Effector CD4-positive, alpha-beta T cell (primary cell): ENCODE measurements at regions not wholly inside any gene's neighbourhood (a gene's known extent, or its start where the extent isn't known, plus 50 kb on each side); places are given as distances from the start of the nearest gene placed in this dataset.

Experiments used
- DNase-seq: peaks from one replicate; pipeline ENCODE4 v3.0.0-alpha.2; 2020

DNA sequence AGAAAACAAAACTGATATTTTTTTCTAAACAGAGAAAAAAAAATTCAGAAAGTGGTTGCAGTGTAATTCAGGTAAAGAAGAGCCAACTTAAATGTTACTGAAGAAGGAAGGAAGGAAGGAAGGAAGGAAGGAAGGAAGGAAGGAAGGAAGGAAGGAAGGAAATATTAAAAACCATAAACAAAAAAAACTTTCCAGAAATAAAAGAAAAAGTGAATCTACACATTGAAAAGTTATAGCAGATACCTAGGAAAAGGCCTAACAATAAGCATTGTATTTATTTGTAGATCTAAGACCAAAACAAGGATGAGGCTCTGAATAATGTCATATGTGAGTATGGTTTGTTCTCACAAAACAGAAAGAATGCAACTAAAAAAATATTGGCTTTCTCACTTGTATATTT is 345.4 kb upstream of the NR5A2 start:
- DNase-seq, result no peak

DNA sequence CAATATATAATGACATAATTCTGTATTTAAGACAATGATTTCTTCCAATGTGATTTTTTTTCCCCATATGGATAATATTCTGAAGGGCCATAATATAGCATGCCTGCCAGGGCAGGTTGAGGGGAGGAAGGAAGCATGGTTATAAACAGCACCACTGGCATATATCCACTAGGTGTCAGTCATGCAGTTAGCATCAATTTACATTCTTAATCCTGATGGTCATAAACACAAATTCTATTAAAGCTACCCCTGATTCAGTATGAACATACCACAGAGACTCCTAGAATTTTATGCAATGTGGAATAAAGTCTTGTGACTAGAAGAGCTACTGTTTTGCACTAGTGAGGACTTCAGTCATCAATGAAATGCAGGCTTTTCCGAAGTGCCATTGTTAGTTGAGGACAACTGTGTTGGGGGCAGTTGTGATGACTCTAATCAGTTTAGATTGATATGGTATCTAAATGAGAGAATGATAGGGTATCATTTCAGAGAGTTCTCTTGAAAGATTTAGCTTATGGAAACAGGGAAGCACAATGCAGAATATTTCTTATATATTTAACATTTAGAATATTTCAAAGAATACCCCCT is 342.7 kb upstream of the NR5A2 start:
- no peak for DNase-seq

DNA sequence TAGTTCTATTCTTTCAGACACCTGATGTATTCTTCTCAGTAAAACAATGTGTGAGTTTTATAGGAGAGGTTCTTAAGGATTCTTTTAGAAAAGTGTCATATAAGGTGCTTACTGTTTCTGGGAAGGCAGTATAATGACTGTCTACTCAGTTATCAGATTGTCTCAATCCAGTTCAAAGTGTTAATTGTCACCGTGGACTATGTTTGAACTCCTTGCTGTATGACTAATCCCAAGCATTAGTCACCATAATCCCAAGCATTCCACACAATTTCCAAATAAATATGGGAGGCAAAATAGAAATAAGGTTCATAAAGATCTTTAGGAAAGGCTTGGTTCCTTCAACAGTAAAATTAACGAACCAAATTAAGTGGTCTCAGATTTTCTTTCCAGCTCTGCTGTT is 342.1 kb upstream of the NR5A2 start:
- no peak for DNase-seq

DNA sequence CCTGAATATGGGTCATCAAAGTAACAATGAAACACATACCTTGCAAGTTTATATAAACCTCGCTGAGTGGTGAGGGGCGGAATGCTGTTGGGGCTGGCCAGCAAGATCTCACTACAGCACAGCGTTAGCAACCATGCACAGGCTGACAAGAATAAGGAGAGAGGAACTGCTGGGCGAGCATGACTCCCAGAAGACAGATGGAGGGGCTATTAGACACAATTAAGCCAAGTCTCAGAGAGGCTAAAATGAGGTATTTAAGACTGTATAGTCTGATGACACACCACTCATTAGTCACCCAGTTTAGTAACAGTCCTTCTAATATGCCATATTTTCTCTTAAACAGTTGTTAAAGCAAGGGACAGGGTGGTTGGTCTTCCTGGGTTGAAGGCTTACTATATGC is 340.2 kb upstream of the NR5A2 start:
- no peak for DNase-seq

DNA sequence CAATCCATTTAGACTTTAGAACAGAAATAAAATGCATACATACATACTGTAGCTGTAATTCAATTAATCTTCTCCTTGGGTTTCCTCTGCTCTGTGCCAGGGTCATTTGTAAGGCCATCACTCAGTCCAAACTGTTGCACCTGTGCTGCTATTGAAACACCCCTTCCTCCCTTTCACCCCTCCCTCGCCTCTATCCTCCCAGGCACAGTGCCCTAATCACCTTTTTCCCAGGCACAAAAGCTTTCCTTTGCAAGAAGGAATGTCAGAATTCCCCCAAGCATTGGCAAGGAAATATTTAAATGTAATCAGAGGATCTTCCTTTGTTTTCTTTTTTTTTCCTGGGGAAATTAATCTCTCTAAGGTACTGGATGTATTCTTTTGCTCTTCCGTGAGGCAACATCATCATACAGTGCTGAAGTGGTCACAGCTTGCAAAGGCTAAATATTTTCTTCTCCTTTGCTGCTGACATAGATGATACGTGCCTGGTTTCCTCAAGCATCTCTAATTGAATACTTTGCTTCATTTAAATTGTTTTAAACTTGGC is 339.3 kb upstream of the NR5A2 start:
- DNase-seq, result no peak

DNA sequence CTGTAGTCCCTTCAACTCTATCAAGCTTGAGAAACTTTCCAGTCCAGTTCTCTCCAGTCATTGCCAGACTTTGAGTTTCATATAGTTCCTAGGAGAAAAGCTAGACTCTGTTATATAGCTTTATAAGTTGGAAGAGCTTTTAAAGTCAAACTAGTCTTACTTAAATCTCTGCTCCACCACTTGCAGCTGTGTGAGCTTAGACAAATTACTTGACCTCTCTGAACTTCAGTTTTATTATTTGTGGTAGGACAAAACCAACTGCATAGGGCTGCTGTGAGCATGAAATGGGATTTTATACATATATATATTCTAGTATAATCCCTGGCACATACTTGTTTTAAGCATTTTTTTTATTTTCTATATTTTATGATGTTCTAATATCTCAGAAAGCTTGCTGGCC is 338.7 kb upstream of the NR5A2 start:
- no peak for DNase-seq

DNA sequence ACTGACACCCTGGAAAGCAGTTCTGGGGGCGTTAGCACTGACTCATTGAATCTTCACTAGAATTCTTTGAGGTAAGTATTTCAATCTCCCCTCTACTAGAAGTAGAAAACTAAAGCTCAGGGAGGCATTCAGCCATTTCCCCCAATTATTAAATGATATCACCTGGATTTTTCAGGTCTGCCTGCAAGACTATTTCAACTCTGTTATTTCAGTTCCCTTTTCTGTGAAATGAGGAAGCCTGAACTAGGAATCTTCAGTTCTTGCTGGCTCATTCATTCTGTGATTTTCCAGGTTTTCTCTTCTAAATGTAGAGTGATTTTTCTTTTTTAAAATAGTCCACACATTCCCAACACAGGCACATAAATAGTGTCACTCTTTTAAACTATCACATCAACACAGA is 337.0 kb upstream of the NR5A2 start:
- DNase-seq, result no peak

DNA sequence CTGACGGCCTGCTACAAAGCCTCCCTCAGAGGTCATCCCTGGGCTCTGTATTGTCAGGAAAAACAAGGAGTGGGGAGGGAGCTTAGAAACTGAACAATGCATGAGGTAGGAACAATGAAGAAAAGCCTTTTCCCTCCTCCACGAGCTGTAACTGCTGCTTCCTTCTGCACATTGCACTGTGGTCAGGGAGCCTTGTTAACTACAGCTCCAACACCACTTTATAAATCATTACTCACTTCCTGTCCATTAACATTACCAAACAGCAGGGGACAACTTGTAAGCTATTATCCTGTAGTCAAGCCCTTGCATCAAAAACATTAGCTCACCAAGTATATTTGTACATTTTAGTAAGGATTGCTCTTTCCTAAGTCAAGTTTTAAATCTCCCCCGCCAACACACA is 336.0 kb upstream of the NR5A2 start:
- no peak for DNase-seq

DNA sequence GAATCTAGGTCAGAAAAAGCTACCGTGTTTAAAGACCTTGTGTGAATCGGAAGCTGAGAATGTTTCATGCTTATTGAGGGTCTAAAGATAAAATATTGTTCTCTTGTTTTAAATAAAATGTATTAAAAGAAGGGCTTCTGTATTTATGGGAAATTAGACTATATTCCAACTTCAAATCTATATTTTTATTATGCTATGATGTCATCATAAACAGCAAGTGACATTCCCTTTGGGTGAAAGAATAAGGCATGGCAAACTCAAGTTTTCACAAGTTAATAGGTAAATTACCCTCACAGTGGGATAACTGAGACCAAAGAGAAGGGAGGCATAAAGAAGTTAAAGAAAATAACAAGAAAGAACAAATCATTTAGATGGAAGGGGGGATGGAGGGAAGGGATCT is 333.8 kb upstream of the NR5A2 start:
- DNase-seq, result no peak

DNA sequence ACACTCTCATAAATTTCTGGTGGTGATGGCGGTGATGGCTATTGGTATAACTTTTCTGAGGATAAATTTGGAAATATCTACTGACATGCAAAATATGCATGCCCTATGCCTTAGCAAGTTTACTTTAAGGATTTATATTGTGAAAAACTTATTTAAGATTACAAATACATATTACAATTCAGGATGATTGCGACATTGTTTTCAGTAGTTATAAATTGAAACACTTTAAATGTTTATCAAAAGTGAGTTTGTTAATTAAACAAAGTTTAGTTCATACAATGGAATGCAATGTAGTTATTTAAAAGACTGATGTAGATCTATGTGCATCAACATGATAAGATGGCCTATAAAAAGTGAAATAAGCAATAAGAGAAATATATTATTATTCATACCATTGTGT is 331.3 kb upstream of the NR5A2 start:
- no peak for DNase-seq

DNA sequence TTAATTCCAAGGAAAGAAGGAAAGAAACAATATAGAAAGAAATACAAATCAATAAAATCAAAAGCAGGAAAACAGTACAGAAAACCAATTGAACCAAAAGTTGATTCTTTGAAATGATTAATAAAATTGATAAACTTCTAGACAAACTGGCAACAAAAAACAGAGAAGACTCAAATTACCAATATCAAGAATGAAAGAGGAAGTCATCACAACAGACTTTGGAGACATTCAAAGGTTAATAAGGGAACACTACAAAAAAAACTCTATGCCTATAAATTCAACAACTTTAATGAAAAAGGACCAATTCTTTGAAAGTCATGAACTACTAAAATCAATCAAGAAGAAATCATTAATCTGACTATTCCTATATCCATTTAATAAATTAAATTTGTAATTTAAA is 329.3 kb upstream of the NR5A2 start:
- no peak for DNase-seq

DNA sequence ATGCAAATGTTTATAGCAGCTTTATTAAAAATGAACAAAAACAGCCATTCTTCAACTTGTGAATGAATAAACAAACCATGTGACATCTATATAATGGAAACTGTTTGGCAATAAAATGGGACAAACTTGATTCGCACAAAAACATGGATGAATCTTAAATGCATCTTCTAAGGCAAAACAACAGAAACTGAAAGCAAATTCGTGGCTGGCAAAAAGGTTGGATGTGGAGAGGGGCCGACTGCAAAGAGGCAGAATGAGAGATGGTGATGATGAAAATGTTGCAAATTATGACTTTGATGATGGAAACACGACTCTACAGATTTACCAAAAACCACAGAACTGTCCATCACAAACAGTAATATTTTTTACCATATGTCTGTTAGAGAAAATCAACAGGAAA is 327.0 kb upstream of the NR5A2 start:
- DNase-seq, result no peak

DNA sequence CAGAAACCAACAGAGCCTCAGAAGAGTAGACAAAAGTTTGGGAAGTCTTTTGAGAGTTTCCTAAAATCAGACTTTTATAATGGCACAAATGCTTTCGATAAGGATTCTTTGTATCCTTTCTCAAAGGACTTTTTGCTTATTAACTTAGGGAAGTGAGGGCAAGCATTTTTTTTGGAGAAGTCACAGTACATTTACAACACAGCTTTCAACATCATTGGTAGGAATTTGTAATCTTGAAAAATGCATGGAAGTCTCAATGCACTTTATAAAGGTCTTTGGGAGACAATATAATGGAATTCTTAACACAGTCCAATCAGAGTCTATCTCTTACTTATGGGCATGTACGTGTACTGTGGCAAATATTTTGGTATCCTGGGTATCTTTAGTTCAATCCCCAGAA is 325.8 kb upstream of the NR5A2 start:
- no peak for DNase-seq

DNA sequence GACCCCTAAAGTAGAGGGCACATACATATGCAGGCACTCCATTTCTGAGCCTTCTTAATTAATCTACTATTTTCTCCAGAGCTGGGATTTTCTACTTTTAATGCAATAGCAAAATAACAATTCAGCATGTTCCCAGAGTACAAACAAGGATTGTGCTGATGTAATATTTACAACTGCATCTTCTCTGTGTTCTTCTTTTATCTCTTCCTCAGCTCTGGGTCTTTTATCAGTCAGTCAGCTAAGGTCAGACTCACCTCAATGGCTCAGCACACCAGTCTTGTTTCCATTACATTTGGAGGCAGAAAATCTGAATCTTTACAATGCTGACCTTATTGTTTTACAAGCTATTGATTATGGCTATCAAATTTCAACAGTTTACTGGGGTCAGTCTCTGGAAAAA is 323.3 kb upstream of the NR5A2 start:
- no peak for DNase-seq

DNA sequence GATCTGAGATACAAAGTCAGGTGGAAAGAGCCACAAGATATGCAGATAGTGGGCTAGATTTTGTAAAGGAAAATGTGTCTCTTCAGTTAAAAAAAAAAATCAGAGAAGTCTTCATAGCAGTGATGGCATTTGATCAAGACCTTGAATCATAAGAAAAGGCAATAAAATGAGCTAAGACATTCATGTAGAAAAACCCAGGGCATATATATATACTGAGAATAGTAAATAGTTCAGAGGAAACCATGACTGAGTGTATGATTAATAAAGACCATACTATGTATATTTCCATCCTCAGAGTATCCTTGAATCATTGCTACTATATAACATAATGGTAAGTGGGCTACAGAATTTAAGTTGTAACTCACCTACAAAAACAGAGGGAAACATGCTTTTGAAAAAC is 321.7 kb upstream of the NR5A2 start:
- DNase-seq, result no peak

DNA sequence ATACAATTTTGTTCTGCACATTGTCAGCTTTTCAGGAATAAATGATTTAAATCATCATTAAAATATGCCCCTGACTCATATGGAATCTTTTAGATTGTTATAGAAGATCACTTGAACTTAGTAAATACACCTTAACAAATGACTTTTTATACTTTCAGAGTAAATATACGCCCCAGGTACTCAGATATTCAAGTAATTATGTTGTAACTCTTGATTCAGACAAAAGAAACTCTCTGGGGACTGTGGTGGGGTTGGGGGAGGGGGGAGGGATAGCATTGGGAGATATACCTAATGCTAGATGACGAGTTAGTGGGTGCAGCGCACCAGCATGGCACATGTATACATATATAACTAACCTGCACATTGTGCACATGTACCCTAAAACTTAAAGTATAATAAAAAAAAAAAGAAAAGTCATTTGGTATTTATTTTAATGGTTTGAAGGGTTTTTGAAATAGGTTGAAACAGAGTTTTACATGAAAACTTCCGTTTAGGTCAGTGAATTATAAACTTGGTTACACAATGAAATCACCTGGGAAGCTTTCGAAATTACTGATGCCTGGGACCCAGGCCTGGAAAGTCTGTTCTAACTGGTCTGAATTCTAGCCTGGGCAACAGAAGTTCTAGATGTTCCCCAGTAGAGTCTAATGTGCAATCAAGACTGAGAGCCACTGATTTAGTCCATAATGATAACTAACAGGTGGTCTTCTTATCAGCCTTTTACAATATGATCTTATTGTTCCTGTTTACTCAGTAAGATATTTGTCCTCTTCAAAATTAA is 320.5 kb upstream of the NR5A2 start:
- no peak for DNase-seq

DNA sequence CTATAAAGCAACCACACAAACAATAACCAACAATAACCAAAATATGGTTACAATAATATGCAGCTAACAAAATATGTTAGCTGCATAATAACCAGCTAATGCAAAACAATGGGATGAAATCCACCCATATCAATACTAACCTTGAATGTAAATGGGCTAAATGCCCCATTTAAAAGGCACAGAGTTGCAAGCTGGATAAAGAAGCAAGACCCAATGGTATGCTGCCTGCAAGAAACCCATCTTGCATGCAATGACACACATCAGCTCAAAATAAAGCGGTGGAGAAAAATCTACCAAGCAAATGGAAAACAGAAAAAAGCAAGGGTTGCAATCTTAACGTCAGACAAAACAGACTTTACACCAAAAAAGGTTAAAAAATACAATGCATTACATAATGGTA is 316.5 kb upstream of the NR5A2 start:
- DNase-seq, result no peak

DNA sequence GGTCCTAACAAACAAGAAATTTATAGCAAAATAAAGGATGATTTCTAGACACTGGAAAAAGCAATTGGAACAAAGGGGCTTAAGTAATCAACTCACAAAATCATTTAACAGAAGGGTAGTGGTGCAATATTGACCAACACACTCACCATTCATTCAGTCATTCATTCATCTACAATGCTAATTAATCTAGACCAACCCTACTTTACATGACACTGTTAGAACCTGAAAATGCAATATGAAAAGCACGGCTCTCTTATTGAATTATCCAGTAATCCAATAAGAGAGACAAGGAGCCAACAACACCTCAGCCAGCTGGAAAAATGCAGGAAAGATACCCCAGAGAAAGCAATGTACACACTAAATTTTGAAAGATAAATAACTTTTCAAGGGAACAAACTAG is 310.8 kb upstream of the NR5A2 start:
- DNase-seq, result no peak

DNA sequence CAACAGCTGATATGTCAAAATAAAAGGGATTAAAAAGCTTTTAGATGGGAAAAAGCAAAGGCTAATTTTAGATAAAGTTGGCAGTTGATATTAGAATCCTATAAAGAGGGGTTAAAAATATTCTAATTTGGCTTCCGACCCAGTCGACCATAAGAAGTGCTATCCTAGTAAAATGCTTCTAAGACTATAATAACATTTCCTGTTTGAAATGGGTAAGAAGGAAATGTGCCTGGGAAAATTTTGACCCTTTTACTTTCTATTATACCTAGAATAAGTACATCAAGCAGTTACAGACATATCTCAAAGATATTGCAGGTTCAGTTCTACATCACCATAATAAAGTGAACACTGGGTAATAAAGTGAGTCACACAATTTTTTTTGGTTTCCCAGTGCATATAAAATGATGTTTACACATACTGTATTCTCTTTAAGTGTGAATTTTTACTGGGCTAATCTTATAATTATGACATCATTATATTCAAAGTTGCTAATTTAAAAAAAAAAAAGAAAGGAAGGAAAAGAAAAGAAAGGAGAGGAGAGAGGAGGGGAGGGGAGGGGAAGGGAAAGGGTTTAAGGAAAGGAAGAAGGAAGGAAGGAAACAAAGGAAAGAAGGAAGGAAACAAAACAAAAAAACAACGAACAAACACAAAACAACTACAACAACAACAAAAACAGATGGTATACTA is 308.2 kb upstream of the NR5A2 start:
- DNase-seq, result no peak

DNA sequence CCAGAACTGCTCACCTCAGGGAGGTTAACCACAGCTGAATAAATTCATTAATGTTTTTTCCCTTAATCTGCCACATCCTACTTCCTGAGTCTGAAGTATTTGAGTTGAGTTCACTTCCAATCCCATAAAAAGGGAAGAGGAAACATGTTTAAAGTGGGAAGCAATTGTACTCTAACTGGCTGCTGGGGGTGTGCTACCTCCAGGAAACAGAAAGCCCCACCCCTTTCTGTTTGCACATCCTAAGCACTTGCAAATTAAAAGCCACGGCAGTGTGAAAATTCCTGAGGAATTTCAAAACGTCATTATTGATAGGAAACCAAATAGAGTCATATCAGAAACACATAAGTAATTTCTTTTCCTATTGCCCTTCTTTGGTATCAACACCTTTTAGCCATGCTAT is 307.0 kb upstream of the NR5A2 start:
- DNase-seq, result no peak

DNA sequence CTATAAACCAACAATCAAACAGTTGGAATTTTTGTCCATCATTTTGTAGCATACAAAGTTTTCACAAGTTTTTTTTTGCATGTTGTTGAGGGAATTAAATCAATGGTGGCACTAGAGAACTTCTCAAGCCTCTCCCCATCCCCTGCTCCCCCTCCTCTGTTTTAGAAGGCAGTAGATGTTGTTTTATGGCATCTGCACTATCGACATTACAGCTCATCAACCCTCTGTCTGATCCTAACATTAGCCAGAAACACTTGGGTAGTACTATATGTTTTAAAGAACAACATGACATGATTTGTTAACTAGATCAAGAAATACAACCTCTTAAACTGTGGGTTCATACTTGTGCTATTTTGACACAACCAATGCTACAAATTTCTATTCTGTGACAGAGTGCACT is 306.5 kb upstream of the NR5A2 start:
- DNase-seq, result no peak

DNA sequence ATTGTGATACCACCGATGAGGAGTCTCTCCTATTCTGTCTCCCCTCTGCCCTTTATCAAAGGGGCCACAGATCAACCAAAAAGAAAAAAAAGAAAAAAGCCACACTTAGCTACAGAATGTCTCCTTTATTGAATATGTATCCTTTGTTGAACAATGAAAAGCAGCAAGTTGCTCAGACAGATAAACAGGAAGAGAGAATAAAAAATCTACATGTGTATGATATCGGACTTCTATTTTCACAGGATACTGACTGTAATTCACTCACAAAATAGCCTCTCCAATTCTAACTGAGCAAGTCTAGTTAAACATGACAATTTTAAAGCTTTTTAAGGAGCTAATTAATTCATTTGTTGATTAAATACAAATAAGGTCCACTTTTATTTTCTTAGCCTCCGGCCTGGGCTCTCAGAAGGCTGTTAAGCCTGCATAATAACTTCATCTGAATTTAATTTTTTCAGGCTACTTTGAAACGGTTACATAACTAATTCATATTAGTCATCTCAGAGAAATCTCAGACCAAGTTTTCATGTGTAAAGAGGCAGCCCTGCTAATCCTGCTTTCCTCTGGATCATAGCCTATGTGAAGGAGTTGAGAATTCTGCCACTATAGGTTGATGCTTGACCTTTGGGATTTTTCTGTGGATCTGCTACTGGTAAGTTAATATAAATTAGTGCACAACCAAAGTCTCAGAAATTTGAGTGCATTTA is 304.1 kb upstream of the NR5A2 start:
- DNase-seq, result no peak

DNA sequence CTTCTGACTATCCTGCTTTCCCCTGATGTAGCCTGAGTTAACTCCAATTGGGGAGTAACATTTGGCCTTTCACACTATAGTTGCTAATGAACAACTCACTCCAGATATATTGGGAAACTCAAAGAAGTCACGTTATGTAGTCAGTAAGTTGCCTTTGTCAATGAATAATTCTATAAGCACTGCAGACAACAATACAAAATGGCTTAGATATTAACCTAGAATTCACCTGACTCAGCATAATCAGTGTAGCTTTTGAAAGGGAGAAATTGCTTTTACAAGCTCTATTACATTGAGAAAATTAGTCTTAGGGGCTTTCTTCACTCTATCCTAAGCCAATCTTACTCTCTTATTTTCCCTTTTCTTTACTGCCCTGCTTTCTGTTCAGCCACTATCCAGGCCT is 303.5 kb upstream of the NR5A2 start:
- no peak for DNase-seq
